Fibroblast of lung (primary cell): ENCODE measurements at regions not wholly inside any gene's neighbourhood (a gene's known extent, or its start where the extent isn't known, plus 50 kb on each side); places are given as distances from the start of the nearest gene placed in this dataset.

ENCODE experiments used
- DNase-seq, 2 donors: peaks; one replicate each; pipeline versions ENCODE4 v3.0.0 to v3.0.0-alpha.2; 2010; ENCODE audit warnings: low read depth in 2 of 2
- H2AFZ ChIP-seq: 2 replicates; pipeline ENCODE4 v1.5.1; 2012; ENCODE audit warnings: low read length, control low read depth, inconsistent platforms
- H3K27ac ChIP-seq: 2 replicates; pipeline ENCODE4 v1.5.1; 2011; ENCODE audit warnings: low read length, control low read depth; ENCODE audit not compliant: insufficient read depth
- H3K27me3 ChIP-seq: 2 replicates; pipeline ENCODE4 v1.5.1; 2011; ENCODE audit warnings: mild to moderate bottlenecking, low read length; ENCODE audit not compliant: control insufficient read depth, insufficient read depth
- H3K36me3 ChIP-seq: 2 replicates; pipeline ENCODE4 v1.5.1; 2011; ENCODE audit warnings: low read length; ENCODE audit not compliant: control insufficient read depth, insufficient read depth
- H3K4me1 ChIP-seq: 2 replicates; pipeline ENCODE4 v1.5.1; 2011; ENCODE audit warnings: low read length; ENCODE audit not compliant: control insufficient read depth, insufficient read depth; ENCODE audit errors: extremely low read depth
- H3K4me2 ChIP-seq: 2 replicates; pipeline ENCODE4 v1.5.1; 2011; ENCODE audit warnings: low read length, control low read depth; ENCODE audit not compliant: insufficient read depth; ENCODE audit errors: extremely low read depth
- H3K4me3 ChIP-seq, 4 experiments: fragments of 200-600 bp in 1 of 4; sonication (generic) in 1 of 4; replicated peaks in 1 of 4; 2 replicates each; pipeline ENCODE4 v1.5.1; 2011 to 2016; ENCODE audit warnings: low read length in 4 of 4, low read depth in 3 of 4, mild to moderate bottlenecking in 3 of 4, control low read depth in 2 of 4, inconsistent platforms in 1 of 4, mixed read lengths in 1 of 4; ENCODE audit not compliant: insufficient read depth in 1 of 4; ENCODE audit errors: control extremely low read depth in 1 of 4
- H3K79me2 ChIP-seq: 2 replicates; pipeline ENCODE4 v1.5.1; 2012; ENCODE audit warnings: mild to moderate bottlenecking, low read length, inconsistent platforms; ENCODE audit not compliant: control insufficient read depth, insufficient read depth
- H3K9ac ChIP-seq: 2 replicates; pipeline ENCODE4 v1.5.1; 2011; ENCODE audit warnings: mild to moderate bottlenecking, low read length, control low read depth; ENCODE audit not compliant: insufficient read depth
- H3K9me3 ChIP-seq: 2 replicates; pipeline ENCODE4 v1.5.1; 2012; ENCODE audit warnings: low read depth, low read length; ENCODE audit not compliant: control insufficient read depth, insufficient read depth
- H4K20me1 ChIP-seq: 2 replicates; pipeline ENCODE4 v1.5.1; 2011; ENCODE audit warnings: low read length; ENCODE audit not compliant: control insufficient read depth, insufficient read depth; ENCODE audit errors: extremely low read depth
- CTCF ChIP-seq, 2 donors: IDR thresholded peaks in 1 of 2; conservative IDR thresholded peaks in 1 of 2; 1 replicate in 1 of 2; 2 replicates in 1 of 2; pipeline ENCODE4 v1.5.1; 2011 to 2012; ENCODE audit warnings: low read length in 2 of 2, control low read depth in 1 of 2, inconsistent platforms in 1 of 2, low read depth in 1 of 2, mild to moderate bottlenecking in 1 of 2
- EZH2 ChIP-seq: IDR thresholded peaks from 2 replicates; pipeline ENCODE4 v1.5.1; 2012; ENCODE audit warnings: low read length, control low read depth, mild to moderate bottlenecking; ENCODE audit errors: missing control alignments

DNA sequence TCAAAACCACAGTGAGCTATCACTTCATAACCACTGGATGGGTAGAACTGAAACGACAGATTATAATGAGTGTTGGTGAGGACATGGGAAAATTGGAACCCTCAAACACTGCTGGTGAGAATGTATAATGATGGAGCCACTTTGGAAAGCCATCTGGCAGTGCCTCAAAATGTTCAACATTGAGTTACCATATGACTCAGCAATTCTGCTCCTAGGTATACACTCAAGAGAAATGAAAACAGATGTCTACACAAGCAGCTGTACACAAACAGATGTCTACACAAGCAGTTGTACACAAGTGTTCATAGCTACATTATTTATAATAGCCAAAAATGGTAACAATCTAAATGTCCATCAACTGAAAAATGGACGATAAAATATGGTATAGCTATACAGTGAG, 143.9 kb downstream of the PDGFRA start:
- Histone ChIP-seq H3K4me1 (no peaks in the 10 kb centered on the region), H3K9me3 (no peaks in the 10 kb centered on the region), H3K27ac (no peak overlapping the region), H3K4me2 (no peak overlapping the region), H3K36me3 (no peaks in the 10 kb centered on the region), H4K20me1 (no peaks in the 10 kb centered on the region), H3K9ac (no peak overlapping the region), H3K27me3 (no peaks in the 10 kb centered on the region), H3K4me3 (no peak overlapping the region), H3K79me2 (no peaks in the 10 kb centered on the region), H2AFZ (no peak overlapping the region)
- TF ChIP-seq EZH2 (no peak), CTCF (conservative IDR thresholded peaks at IDR 0.05 in 1 of 2, IDR thresholded peaks at IDR 0.05 in 1 of 2; ENCODE audit: low read depth in 1 of 2, low read length in 2 of 2) (no peak)
- no peak for DNase-seq

- no peaks in the 10 kb centered on the region for H4K20me1 ChIP-seq
- TF ChIP-seq CTCF (conservative IDR thresholded peaks at IDR 0.05 in 1 of 2, IDR thresholded peaks at IDR 0.05 in 1 of 2; ENCODE audit: low read depth in 1 of 2, low read length in 2 of 2) (no peak), EZH2 (no peak)
- H2AFZ ChIP-seq = no peak overlapping the region
- H3K79me2 ChIP-seq = no peaks in the 10 kb centered on the region
- H3K27ac ChIP-seq = no peak overlapping the region
- H3K9ac ChIP-seq = no peak overlapping the region
- no peaks in the 10 kb centered on the region for H3K36me3 ChIP-seq
- no peaks in the 10 kb centered on the region for H3K4me1 ChIP-seq
- no peak for DNase-seq
- no peaks in the 10 kb centered on the region for H3K27me3 ChIP-seq
- H3K4me2 ChIP-seq = no peak overlapping the region
- H3K4me3 ChIP-seq = no peak overlapping the region
- no peaks in the 10 kb centered on the region for H3K9me3 ChIP-seq
These were observed 144.7 kb downstream of the PDGFRA start for GRCh38 chr4:54373718-54374210.

GRCh38 chr4:54378461-54378860, 149.4 kb downstream of the PDGFRA start:
- Histone ChIP-seq H2AFZ (no peak overlapping the region), H3K27me3 (no peaks in the 10 kb centered on the region), H3K9me3 (no peaks in the 10 kb centered on the region), H3K36me3 (no peaks in the 10 kb centered on the region), H3K27ac (no peak overlapping the region), H3K4me3 (no peak overlapping the region), H3K4me1 (no peaks in the 10 kb centered on the region), H3K4me2 (no peak overlapping the region), H3K79me2 (no peaks in the 10 kb centered on the region), H4K20me1 (no peaks in the 10 kb centered on the region), H3K9ac (no peak overlapping the region)
- TF ChIP-seq CTCF (conservative IDR thresholded peaks at IDR 0.05 in 1 of 2, IDR thresholded peaks at IDR 0.05 in 1 of 2; ENCODE audit: low read depth in 1 of 2, low read length in 2 of 2) = no peak
- TF ChIP-seq EZH2 = no peak
- DNase-seq = peak; percentile 6 to 16
